Esophagus (tissue), 2 donors: ENCODE measurements at regions not wholly inside any gene's neighbourhood (a gene's known extent, or its start where the extent isn't known, plus 50 kb on each side); places are given as distances from the start of the nearest gene placed in this dataset.

Experiments
- H3K27ac ChIP-seq, 2 donors: one replicate each; pipeline ENCODE4 v1.5.1; 2013; ENCODE audit warnings: low read depth in 2 of 2, mild to moderate bottlenecking in 2 of 2, inconsistent platforms in 1 of 2, low read length in 1 of 2, moderate library complexity in 1 of 2
- H3K27me3 ChIP-seq, 2 donors: one replicate each; pipeline ENCODE4 v1.6.1; 2013; ENCODE audit warnings: low read length in 2 of 2, control low read depth in 1 of 2, mild to moderate bottlenecking in 1 of 2; ENCODE audit not compliant: insufficient read depth in 2 of 2, control insufficient read depth in 1 of 2
- H3K36me3 ChIP-seq, 2 donors: one replicate each; pipeline ENCODE4 v1.6.1; 2013; ENCODE audit warnings: low read length in 1 of 2; ENCODE audit not compliant: control insufficient read depth in 2 of 2, insufficient read depth in 2 of 2
- H3K4me1 ChIP-seq, 2 donors: one replicate each; pipeline ENCODE4 v1.6.1; 2013; ENCODE audit warnings: low read length in 1 of 2; ENCODE audit not compliant: control insufficient read depth in 2 of 2, insufficient read depth in 2 of 2
- H3K4me3 ChIP-seq, 2 donors: one replicate each; pipeline ENCODE4 v1.5.1; 2013; ENCODE audit warnings: low read length in 2 of 2, mild to moderate bottlenecking in 2 of 2, low read depth in 1 of 2, moderate library complexity in 1 of 2
- H3K9me3 ChIP-seq, 2 donors: one replicate each; pipeline ENCODE4 v1.6.1; 2013; ENCODE audit warnings: mild to moderate bottlenecking in 2 of 2, low read depth in 1 of 2, low read length in 1 of 2, moderate library complexity in 1 of 2; ENCODE audit not compliant: control insufficient read depth in 2 of 2, insufficient read depth in 1 of 2
- WGBS, 2 donors: extraction: QIAGEN DNeasy Blood & Tissue Kit; methylation state at CpG; one replicate each; pipeline ENCODE4 v1.1.7; 2013; 5-methylcytosine and 5-hydroxymethylcytosine counted together
- donor health status: healthy with polysubstance abuse.
- donor health status: Bipolar disorder and iron deficiency.

DNA sequence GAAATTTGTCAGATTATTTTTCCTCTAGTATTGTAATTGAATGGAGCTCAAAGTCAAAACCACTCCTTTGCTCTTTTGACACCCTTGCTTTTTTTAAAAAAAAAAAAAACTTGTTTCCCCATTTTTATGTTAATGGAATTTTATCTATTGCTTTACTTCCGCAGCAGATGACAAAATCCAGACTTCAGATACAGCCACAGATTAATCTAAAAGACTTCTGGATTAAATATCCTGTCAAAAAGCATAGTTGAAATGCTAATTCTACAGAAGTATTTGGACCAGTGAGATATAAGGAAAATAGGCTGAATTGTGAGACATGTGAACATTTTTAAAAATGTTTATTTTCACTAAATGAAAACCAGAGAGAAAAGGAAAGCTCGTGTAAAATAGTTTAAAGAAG lies 341.4 kb downstream of the BMP2 start:
- Histone ChIP-seq H3K36me3 (no peaks in the 10 kb centered on the region), H3K4me3 (no peak overlapping the region), H3K27me3 (no peaks in the 10 kb centered on the region), H3K9me3 (no peaks in the 10 kb centered on the region), H3K27ac (no peak overlapping the region), H3K4me1 (no peaks in the 10 kb centered on the region)
- WGBS, 2 donors = 71 to 72% methylated on average over 2 of the region's 2 CpGs

DNA sequence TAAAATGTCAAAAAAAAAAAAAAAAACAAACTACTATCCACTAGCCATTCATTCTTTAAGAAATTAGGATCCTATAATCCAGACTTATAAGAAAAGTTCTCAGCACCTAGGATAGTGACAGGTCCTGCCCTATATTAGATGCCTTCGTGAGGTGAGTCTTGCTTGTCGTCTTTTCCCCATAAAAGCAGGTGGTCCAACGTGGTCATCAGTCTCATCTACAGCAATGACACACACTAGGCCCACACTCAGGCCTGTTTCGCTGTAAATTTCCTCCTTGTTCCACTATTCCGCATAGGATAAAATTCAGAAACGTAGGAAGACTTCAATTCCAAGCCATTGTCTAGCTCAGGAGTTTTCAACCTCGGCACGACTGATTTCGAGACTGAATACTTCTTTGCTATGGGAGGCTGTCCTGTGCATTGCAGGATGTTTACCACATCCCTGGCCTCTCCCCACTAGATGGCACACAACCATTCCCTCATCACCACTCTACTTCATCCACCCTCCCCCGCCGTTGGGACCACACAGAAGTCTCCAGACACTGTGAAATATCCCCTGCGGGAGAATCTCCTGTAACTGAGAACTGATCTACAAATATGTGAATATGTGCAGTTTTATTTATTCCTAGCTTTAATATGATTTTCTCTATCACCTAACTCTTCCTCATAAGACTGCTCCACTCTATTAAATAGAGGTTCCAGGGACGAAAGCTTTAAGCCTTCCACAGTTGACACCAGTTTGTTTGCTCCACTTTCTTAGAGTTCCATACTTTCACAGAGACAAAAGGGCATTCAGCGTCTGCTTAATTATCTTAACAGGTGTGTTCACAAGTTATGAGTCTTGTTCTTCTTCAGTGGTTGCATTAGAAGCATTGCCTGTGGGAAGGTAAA lies 346.3 kb downstream of the BMP2 start:
- WGBS, 2 donors = 39 to 45% methylated on average over 14 of the region's 14 CpGs
- Histone ChIP-seq H3K27ac (no peak overlapping the region), H3K4me1 (no peaks in the 10 kb centered on the region), H3K27me3 (no peaks in the 10 kb centered on the region), H3K4me3 (no peak overlapping the region), H3K36me3 (no peaks in the 10 kb centered on the region), H3K9me3 (no peaks in the 10 kb centered on the region)

DNA sequence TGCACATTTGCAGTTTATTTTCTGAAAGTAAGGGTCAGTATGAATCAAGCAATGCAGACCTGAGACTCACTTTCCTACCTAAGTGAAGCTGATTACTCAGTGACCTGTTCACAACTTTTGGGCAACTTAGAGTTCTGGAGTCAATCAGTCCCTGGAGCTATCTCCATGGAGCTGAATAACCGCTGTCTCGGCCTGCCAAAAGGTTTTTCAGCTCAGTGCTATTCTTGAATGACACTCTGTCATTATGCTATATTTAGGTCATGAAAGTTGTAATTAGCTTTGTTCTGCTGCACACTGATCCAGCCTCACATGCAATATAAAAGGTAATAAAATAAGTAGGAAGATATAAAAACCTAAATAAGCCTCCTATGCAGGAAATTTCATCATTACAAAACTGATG lies 356.0 kb downstream of the BMP2 start:
- H3K27me3 ChIP-seq = no peaks in the 10 kb centered on the region
- no peak overlapping the region for H3K4me3 ChIP-seq
- 71 to 76% methylated on average over 2 of the region's 2 CpGs for WGBS, 2 donors
- H3K27ac ChIP-seq = no peak overlapping the region
- no peaks in the 10 kb centered on the region for H3K36me3 ChIP-seq
- H3K4me1 ChIP-seq = no peaks in the 10 kb centered on the region
- no peaks in the 10 kb centered on the region for H3K9me3 ChIP-seq

DNA sequence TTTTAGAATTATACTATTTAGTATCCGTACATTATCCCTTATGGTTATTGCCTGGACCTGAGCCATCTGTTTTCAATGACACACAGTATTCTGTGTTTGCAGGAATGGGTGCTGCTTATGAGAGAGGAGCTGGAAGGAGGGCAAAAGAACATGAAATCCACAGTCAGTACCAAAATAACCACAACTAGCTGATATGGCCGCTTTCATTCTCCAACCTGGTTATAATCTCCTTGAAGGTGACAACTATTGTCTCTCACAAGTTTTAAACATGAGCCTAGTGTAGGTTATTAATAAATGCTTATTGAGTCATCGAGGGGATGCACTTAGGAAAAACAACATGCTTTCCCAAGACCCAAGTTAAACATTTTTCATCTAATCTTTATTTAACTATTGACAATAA lies 356.6 kb downstream of the BMP2 start:
- no peaks in the 10 kb centered on the region for H3K27me3 ChIP-seq
- WGBS, 2 donors = 69 to 87% methylated on average over 3 of the region's 3 CpGs
- no peaks in the 10 kb centered on the region for H3K36me3 ChIP-seq
- no peaks in the 10 kb centered on the region for H3K9me3 ChIP-seq
- H3K27ac ChIP-seq = no peak overlapping the region
- H3K4me1 ChIP-seq = no peaks in the 10 kb centered on the region
- H3K4me3 ChIP-seq = no peak overlapping the region

DNA sequence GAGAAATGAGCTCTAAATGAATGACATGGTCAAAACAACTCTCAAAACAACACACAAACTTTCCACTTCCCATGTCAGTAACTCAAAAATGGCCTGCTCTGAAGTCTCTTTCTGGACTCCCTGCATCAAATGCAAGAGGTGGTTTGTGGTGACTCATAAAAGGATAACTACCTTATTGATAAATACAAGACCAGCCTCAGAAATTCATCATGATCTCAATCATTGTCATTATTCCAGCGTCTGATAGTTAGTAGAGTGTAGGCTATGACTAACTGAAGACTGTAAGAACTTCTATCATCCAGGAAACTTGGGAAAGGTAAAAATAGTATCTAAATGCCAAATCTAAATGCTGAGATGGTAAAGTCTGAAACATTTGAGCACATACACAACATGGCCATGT lies 369.4 kb downstream of the BMP2 start:
- no peak overlapping the region for H3K4me3 ChIP-seq
- H3K27ac ChIP-seq = no peak overlapping the region
- no peaks in the 10 kb centered on the region for H3K4me1 ChIP-seq
- H3K36me3 ChIP-seq = no peaks in the 10 kb centered on the region
- H3K27me3 ChIP-seq = no peaks in the 10 kb centered on the region
- WGBS, 2 donors = 87 to 91% methylated on average over 1 of the region's 1 CpG
- no peaks in the 10 kb centered on the region for H3K9me3 ChIP-seq

DNA sequence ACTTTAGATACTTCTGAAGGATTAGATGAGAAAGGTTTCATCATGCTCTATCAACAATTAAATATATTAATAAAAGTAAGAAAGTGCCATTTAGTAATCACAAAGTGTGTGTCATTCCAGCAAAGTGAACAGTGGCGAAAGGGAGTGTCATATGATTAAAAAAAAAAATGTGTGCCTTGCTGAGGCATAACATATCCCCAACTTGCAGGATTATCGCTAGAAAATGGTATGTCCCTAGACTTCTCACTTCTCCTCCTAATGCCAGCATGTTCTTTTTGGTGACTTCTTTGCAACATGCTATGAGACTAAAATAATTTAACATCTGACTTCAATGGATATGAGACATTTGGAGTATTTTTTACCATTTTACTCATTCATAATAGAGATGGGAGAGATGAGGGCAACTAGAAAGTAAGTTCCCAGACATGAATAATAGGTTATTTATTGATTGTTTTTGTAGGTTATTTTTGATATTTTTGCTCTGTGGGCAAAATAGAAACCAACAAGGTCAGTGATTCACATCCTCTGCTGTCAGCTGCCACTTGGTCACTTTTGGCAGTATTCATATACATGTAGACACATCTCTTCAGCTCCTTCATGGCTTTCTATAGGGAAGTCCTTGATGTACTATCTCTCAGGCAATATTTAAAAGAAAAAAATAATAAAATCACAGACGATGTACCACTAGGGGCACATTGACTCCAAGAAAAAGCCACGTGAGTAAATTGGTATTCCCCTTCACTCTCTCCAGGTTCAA lies 370.1 kb downstream of the BMP2 start:
- 60% methylated on average over 4 of the region's 4 CpGs for WGBS, 2 donors
- Histone ChIP-seq H3K9me3 (no peaks in the 10 kb centered on the region), H3K4me3 (no peak overlapping the region), H3K27me3 (no peaks in the 10 kb centered on the region), H3K4me1 (no peaks in the 10 kb centered on the region), H3K36me3 (no peaks in the 10 kb centered on the region), H3K27ac (no peak overlapping the region)

DNA sequence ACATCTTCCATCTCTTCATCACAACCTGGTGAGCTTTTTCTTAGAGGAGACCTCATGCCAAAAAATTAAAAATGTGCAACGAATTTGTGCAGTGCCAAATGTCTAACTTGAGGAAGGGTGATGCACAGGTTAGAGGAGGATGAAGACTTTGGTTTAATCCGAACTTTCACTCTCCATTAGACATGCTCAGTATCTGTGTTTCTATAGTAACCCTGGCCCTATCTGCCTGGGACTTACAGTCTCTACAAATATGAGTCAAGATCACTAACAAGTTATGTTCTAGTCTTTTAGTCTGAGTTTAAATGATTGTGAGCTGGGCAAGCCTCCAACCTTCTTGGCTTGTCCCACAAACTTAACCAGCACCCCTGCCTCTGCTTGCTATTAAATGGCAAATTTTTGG lies 377.0 kb downstream of the BMP2 start:
- no peak overlapping the region for H3K27ac ChIP-seq
- H3K9me3 ChIP-seq = no peaks in the 10 kb centered on the region
- no peaks in the 10 kb centered on the region for H3K27me3 ChIP-seq
- H3K4me3 ChIP-seq = no peak overlapping the region
- H3K36me3 ChIP-seq = no peaks in the 10 kb centered on the region
- WGBS, 2 donors = 55 to 56% methylated on average over 2 of the region's 2 CpGs
- no peaks in the 10 kb centered on the region for H3K4me1 ChIP-seq

DNA sequence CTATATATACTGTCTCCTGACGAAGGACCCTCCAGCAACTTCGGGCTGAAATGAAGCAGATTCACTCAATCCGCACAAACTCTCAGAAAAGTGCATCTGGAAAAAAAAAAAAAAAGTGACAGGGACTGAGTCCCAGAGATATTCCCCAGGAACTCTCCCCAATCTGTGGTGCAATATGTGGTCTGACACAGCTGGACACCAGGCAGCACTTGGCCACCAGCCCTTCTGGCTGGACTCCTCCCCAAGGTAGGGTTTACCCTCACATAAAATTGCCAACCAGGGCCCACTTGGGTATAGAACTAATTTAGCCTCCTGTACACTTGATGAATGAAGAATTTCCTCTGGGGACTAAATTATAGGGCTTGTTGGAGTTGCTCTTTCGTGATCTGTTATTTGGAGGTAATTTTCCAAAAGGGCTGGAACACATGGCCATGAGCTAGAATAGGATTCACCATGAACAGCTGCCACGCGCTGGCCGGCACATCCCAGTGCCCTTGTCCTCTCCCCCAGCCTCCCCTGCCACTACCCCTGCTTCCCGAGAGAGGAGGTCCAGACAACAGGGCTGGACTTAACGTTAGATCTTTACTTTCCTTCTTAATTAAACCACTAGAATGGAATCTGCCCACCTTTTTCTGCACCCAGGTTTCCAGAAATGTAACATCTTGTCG lies 379.2 kb downstream of the BMP2 start:
- no peaks in the 10 kb centered on the region for H3K27me3 ChIP-seq
- 58 to 68% methylated on average over 10 of the region's 10 CpGs for whole genome bisulfite sequencing, 2 donors
- no peaks in the 10 kb centered on the region for H3K9me3 ChIP-seq
- no peak overlapping the region for H3K4me3 ChIP-seq
- H3K4me1 ChIP-seq = no peaks in the 10 kb centered on the region
- no peak overlapping the region for H3K27ac ChIP-seq
- H3K36me3 ChIP-seq = no peaks in the 10 kb centered on the region

DNA sequence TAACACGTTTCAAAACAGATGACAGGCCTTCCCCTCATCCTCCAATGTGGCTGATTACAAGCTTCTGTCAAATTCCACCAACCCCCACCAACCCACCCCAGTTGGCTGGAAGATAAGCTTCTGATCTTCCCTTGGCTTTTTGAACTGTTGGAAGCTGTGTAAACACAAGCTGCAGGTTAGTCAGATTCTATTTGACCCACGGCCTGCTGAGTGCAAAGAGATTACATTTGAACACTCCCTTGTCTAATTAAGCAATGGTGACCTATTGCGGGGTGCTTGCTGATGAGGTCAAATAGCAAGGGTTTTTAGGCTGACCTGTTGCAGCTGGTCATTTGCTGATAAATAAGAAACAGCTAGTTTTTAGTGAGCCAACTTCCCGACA lies 379.7 kb downstream of the BMP2 start:
- Histone ChIP-seq H3K27me3 (no peaks in the 10 kb centered on the region), H3K4me3 (no peak overlapping the region), H3K9me3 (no peaks in the 10 kb centered on the region), H3K4me1 (no peaks in the 10 kb centered on the region), H3K27ac (no peak overlapping the region), H3K36me3 (no peaks in the 10 kb centered on the region)
- 33 to 42% methylated on average over 4 of the region's 4 CpGs for WGBS, 2 donors
